SJSA1 (cell line): ENCODE measurements at regions not wholly inside any gene's neighbourhood (a gene's known extent, or its start where the extent isn't known, plus 50 kb on each side); places are given as distances from the start of the nearest gene placed in this dataset.
A peak's percentile ranks its signal among the peaks of the same experiment; 100 is the strongest.

Source experiments
- DNase-seq, 2 experiments: peaks; one replicate each; pipeline ENCODE4 v3.0.0-alpha.2; 2015 to 2020; ENCODE audit warnings: low spot score in 2 of 2, low read depth in 1 of 2
- H3K27ac ChIP-seq: fragments of 250-450 bp; sonication (Bioruptor Pico); 2 replicates; pipeline ENCODE4 v1.5.1; 2020; ENCODE audit warnings: mild to moderate bottlenecking, moderate library complexity
- H3K27me3 ChIP-seq: fragments of 250-450 bp; sonication (Bioruptor Pico); replicated peaks from 2 replicates; pipeline ENCODE4 v1.5.1; 2020; ENCODE audit warnings: mild to moderate bottlenecking, moderate library complexity
- H3K36me3 ChIP-seq: fragments of 250-450 bp; sonication (Bioruptor Pico); 2 replicates; pipeline ENCODE4 v1.5.1; 2020; ENCODE audit warnings: mild to moderate bottlenecking
- H3K4me1 ChIP-seq: fragments of 250-450 bp; sonication (Bioruptor Pico); replicated peaks from 2 replicates; pipeline ENCODE4 v1.6.1; 2021; ENCODE audit warnings: mild to moderate bottlenecking
- H3K4me3 ChIP-seq: fragments of 250-450 bp; sonication (Bioruptor Pico); 2 replicates; pipeline ENCODE4 v1.5.1; 2020; ENCODE audit warnings: mild to moderate bottlenecking
- H3K9me3 ChIP-seq: fragments of 250-450 bp; sonication (Bioruptor Pico); replicated peaks from 2 replicates; pipeline ENCODE4 v1.5.1; 2020; ENCODE audit warnings: mild to moderate bottlenecking

GRCh38 chr1:30376054-30376697 lies 347.2 kb downstream of the MATN1 start:
- Histone ChIP-seq H3K9me3 (no peaks in the 10 kb centered on the region), H3K4me1 (peaks cover 4% of the 10 kb centered on the region; the same call in 1 of the 2 replicates), H3K27ac (no peak overlapping the region), H3K36me3 (no peaks in the 10 kb centered on the region), H3K27me3 (no peaks in the 10 kb centered on the region), H3K4me3 (no peak overlapping the region)
- DNase-seq = peak in 1 of 2 experiments; percentile 15

DNA sequence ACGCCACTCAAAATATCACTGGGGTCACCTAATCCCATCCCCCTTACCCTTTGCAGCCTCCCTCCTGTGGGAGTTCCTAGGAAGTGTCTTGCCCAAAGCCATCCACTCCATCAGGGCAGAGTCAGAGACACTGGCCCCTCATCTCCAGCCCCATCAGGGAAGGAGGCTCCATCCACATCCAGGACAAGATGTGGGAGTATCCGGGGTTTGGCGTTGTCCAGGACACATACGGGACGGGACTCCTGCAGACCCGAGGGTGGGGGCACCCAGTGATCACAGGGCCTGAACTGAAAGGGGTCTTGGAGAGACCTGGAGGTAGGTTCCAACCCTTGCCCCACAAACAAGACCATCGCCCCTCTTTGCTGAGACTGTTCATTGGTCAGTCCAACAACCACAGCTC lies 348.2 kb downstream of the MATN1 start:
- Histone ChIP-seq H3K4me1 (peaks cover 2% of the 10 kb centered on the region; the same call in 1 of the 2 replicates), H3K36me3 (no peaks in the 10 kb centered on the region), H3K9me3 (no peaks in the 10 kb centered on the region), H3K4me3 (no peak overlapping the region), H3K27ac (no peak overlapping the region), H3K27me3 (no peaks in the 10 kb centered on the region)
- peak in 1 of 2 experiments; percentile 35 for DNase-seq

DNA sequence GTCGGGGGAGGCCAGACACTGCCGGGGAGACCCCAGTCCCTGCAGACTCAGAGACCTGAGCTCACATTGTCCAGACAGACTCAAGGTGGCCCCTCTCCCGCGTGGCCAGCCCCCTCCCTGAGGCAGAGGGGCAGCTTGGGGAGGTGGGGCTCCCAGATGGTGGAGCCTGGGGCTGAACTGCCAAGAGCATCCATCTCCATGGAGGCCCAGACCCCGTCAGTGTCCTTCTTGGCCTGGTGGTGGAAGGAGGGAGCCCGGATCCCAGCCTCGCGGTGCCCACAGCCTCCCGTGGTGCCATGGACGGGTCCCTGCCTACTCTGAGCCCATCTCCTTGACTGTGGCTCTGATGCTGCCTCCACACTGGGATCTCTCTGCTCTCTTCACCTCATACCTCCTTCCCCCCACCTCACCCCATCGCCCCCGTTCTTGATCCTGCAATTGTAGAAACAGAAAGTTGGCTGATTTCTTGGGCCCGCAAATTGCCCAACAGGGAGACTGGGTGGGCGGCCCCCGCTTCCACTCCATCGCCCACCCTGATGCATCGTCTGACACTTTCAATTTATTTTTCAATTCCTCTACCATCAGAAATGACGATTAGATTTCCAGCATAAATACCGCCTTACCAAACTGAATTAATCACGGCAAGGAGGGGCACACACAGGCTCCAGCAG lies 348.9 kb downstream of the MATN1 start:
- no peaks in the 10 kb centered on the region for H3K27me3 ChIP-seq
- H3K36me3 ChIP-seq = no peaks in the 10 kb centered on the region
- no peak overlapping the region for H3K27ac ChIP-seq
- peak in 1 of 2 experiments; percentile 32 for DNase-seq
- H3K4me1 ChIP-seq = no peaks in the 10 kb centered on the region
- no peak overlapping the region for H3K4me3 ChIP-seq
- no peaks in the 10 kb centered on the region for H3K9me3 ChIP-seq

DNA sequence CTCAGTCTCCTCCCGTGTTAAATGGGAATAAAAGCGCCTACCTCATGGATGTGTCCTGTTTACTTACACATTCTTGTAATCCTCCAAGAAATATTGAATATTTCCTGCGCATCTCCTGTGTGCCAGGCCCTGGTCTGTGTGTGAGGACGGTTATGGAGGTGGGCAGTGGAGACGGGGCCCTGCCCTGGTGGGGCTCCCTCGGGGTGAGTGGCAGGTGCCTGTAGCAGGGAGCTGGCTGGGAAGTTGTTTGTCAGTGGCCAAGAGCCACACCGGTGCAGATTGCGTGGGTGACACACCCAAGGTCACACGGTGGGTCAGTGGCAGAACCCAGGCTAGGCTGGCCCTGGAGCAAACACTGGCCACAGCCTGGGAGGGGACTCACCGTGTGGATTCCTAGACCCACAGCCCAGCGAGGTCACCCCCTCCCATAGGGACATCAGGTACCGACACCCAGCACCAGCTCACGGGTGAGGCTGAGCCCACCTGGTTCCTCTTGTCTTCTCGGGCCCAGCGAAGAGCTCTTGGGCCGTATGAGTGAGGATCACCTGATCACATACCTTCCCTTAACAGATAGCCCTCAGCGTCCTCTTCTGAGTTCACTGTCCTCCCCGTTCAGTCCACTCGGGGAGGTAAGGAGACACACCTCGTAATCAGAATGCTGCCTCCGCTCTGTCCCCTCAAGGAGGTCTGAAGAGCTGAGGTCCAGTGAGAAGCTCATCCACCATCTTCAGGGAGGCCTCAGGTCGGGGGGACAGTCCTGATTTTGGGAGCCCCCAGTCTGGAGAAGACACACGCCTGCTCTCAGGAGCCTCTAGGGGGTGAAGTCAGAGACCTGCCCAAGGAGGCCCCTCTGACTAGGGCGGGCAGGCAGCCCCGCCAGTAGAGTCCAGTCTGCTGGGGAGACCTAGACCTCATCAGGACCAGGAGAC lies 349.6 kb downstream of the MATN1 start:
- no peaks in the 10 kb centered on the region for H3K36me3 ChIP-seq
- H3K4me3 ChIP-seq = no peak overlapping the region
- H3K9me3 ChIP-seq = no peaks in the 10 kb centered on the region
- H3K27ac ChIP-seq = no peak overlapping the region
- H3K27me3 ChIP-seq = no peaks in the 10 kb centered on the region
- no peaks in the 10 kb centered on the region for H3K4me1 ChIP-seq
- DNase-seq = peak in 1 of 2 experiments; percentile 35

GRCh38 chr1:30372792-30373433 lies 350.5 kb downstream of the MATN1 start:
- Histone ChIP-seq H3K27me3 (no peaks in the 10 kb centered on the region), H3K36me3 (no peaks in the 10 kb centered on the region), H3K4me3 (no peak overlapping the region), H3K4me1 (no peaks in the 10 kb centered on the region), H3K9me3 (no peaks in the 10 kb centered on the region), H3K27ac (no peak overlapping the region)
- peak in 1 of 2 experiments; percentile 34 for DNase-seq

- Histone ChIP-seq H3K27me3 (no peaks in the 10 kb centered on the region), H3K4me3 (no peak overlapping the region), H3K27ac (no peak overlapping the region), H3K4me1 (no peaks in the 10 kb centered on the region), H3K9me3 (no peaks in the 10 kb centered on the region), H3K36me3 (no peaks in the 10 kb centered on the region)
- no peak for DNase-seq
Observed at GRCh38 chr1:30371888-30372791, 351.2 kb downstream of the MATN1 start.

DNA sequence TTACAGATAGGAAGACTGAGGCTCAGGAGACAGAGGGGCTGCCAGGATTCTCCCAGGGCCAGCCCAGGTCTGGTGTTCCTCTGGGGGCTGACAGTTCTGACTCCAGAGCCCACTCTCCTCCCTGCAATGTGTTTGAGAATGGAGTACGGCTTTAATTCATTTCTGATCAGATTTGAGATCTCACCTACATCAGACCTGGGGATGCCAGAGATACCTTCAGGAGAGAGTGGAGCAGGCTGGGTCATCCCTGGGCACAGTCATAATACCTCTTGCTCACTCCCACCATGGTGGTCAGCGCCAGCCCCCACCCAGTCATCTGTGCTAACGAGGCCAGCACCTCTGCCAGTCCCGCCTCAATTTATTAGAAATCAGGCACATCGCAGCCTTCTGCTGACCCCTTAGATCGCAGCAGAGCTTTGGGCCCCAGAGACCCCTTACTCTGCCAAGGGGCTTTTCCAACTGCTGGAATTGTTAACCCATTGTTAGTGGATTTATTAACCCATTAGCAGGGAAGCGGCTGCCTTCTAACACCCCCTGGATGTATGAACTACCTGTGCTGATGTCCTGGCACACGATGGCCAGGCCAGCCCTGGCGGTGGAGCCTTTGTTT lies 352.1 kb downstream of the MATN1 start:
- H3K9me3 ChIP-seq = no peaks in the 10 kb centered on the region
- H3K27ac ChIP-seq = no peak overlapping the region
- H3K36me3 ChIP-seq = no peaks in the 10 kb centered on the region
- no peaks in the 10 kb centered on the region for H3K4me1 ChIP-seq
- no peak for DNase-seq
- no peaks in the 10 kb centered on the region for H3K27me3 ChIP-seq
- no peak overlapping the region for H3K4me3 ChIP-seq

GRCh38 chr1:30368651-30369240 lies 354.6 kb downstream of the MATN1 start:
- H3K4me3 ChIP-seq = no peak overlapping the region
- no peaks in the 10 kb centered on the region for H3K36me3 ChIP-seq
- DNase-seq = no peak
- no peaks in the 10 kb centered on the region for H3K9me3 ChIP-seq
- H3K27ac ChIP-seq = no peak overlapping the region
- H3K27me3 ChIP-seq = no peaks in the 10 kb centered on the region
- H3K4me1 ChIP-seq = no peaks in the 10 kb centered on the region

- Histone ChIP-seq H3K27ac (no peak overlapping the region), H3K4me3 (no peak overlapping the region)
Observed at GRCh38 chr1:30366911-30367310, 356.5 kb downstream of the MATN1 start.

GRCh38 chr1:30366199-30366598 lies 357.2 kb downstream of the MATN1 start:
- no peak for DNase-seq
- H3K36me3 ChIP-seq = no peaks in the 10 kb centered on the region
- H3K4me3 ChIP-seq = no peak overlapping the region
- H3K4me1 ChIP-seq = no peaks in the 10 kb centered on the region
- no peak overlapping the region for H3K27ac ChIP-seq
- no peaks in the 10 kb centered on the region for H3K9me3 ChIP-seq
- H3K27me3 ChIP-seq = no peaks in the 10 kb centered on the region

More at GRCh38 chr1:30366911-30367310, 356.5 kb downstream of the MATN1 start:
- no peak for DNase-seq
- no peaks in the 10 kb centered on the region for H3K36me3 ChIP-seq
- H3K9me3 ChIP-seq = no peaks in the 10 kb centered on the region
- no peaks in the 10 kb centered on the region for H3K27me3 ChIP-seq
- no peaks in the 10 kb centered on the region for H3K4me1 ChIP-seq

DNA sequence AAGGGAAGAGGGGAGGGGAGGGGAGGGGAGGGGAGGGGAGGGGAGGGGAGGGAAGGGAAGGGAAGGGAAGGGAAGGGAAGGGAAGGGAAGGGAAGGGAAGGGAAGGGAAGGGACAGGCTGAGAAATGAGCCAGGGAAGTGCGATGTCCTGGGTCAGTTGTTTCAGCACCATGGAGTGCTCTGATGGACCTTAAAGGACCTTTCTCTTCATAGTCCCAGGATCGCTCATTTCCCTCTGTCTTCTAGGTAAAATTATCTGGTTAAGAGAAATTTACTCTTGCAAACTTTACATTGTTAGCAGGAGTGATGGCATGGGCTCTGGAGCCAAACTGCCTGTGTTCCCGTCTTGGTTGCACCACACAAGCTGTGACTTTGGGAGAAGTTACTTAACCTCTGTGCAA lies 357.8 kb downstream of the MATN1 start:
- Histone ChIP-seq H3K4me1 (no peaks in the 10 kb centered on the region), H3K27ac (no peak overlapping the region), H3K36me3 (no peaks in the 10 kb centered on the region), H3K9me3 (no peaks in the 10 kb centered on the region), H3K27me3 (no peaks in the 10 kb centered on the region), H3K4me3 (no peak overlapping the region)
- no peak for DNase-seq

DNA sequence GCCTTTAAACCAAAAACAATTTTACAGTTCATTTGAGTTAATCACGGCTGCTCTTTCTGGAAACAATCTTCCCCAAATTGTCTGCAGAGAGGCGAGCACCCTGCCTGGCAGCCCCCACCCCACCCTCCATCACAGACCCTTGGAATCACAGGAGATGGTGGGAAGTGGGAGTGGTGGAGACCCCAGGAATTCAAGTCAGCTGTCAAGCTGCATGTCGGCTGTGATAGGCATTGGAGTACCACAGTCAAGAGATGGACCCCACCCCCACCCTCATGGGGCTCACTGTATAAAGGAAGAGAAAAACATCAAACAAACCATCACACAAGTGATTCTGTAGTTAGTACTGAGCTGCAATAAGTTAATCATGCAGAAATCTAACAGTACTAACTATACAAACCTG lies 360.4 kb downstream of the MATN1 start:
- H3K4me3 ChIP-seq = no peak overlapping the region
- DNase-seq = no peak
- no peaks in the 10 kb centered on the region for H3K4me1 ChIP-seq
- no peak overlapping the region for H3K27ac ChIP-seq
- no peaks in the 10 kb centered on the region for H3K9me3 ChIP-seq
- no peaks in the 10 kb centered on the region for H3K27me3 ChIP-seq
- H3K36me3 ChIP-seq = no peaks in the 10 kb centered on the region
